Fibroblast of lung (primary cell): ENCODE measurements at regions not wholly inside any gene's neighbourhood (a gene's known extent, or its start where the extent isn't known, plus 50 kb on each side); places are given as distances from the start of the nearest gene placed in this dataset.

Experiments
- EZH2 ChIP-seq: IDR thresholded peaks from 2 replicates; pipeline ENCODE4 v1.5.1; 2012; ENCODE audit warnings: low read length, control low read depth, mild to moderate bottlenecking; ENCODE audit errors: missing control alignments
- TF ChIP-seq, protein P1 (sequence below), 2 donors: IDR thresholded peaks in 1 of 2; conservative IDR thresholded peaks in 1 of 2; 1 replicate in 1 of 2; 2 replicates in 1 of 2; pipeline ENCODE4 v1.5.1; 2011 to 2012; ENCODE audit warnings: low read length in 2 of 2, control low read depth in 1 of 2, inconsistent platforms in 1 of 2, low read depth in 1 of 2, mild to moderate bottlenecking in 1 of 2

DNA sequence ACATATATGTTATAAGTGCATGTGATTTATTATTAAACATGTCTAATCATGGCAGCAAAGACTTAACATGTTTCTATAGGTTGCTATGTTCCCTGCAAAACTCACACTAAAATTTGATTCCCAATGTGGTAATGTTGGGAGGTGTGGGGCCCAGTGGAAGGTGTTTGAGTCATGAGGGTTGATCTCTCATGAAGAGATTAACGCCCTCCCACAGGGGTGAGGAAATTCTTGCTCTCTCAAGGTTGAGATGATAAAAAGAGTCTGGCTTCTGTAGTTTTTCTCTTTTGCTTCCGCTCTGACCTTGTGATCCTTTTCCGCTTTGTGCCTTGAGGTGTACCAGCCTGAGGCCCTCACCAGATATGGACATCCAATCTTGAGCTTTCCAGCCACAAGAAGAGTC, 737.5 kb upstream of the SLITRK5 start:
- TF ChIP-seq EZH2 = no peak
- TF ChIP-seq, protein P1, sequence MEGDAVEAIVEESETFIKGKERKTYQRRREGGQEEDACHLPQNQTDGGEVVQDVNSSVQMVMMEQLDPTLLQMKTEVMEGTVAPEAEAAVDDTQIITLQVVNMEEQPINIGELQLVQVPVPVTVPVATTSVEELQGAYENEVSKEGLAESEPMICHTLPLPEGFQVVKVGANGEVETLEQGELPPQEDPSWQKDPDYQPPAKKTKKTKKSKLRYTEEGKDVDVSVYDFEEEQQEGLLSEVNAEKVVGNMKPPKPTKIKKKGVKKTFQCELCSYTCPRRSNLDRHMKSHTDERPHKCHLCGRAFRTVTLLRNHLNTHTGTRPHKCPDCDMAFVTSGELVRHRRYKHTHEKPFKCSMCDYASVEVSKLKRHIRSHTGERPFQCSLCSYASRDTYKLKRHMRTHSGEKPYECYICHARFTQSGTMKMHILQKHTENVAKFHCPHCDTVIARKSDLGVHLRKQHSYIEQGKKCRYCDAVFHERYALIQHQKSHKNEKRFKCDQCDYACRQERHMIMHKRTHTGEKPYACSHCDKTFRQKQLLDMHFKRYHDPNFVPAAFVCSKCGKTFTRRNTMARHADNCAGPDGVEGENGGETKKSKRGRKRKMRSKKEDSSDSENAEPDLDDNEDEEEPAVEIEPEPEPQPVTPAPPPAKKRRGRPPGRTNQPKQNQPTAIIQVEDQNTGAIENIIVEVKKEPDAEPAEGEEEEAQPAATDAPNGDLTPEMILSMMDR (conservative IDR thresholded peaks at IDR 0.05 in 1 of 2, IDR thresholded peaks at IDR 0.05 in 1 of 2; ENCODE audit: low read depth in 1 of 2, low read length in 2 of 2) = no peak
